AG10803 (cell line): ENCODE measurements at regions not wholly inside any gene's neighbourhood (a gene's known extent, or its start where the extent isn't known, plus 50 kb on each side); places are given as distances from the start of the nearest gene placed in this dataset.

Experiments
- DNase-seq: peaks from one replicate; pipeline ENCODE4 v3.0.0; 2010; ENCODE audit warnings: low read depth
- H3K4me3 ChIP-seq: 2 replicates; pipeline ENCODE4 v1.5.1; 2011; ENCODE audit warnings: mild to moderate bottlenecking, low read length, control low read depth
- CTCF ChIP-seq: conservative IDR thresholded peaks from 2 replicates; pipeline ENCODE4 v1.5.1; 2011; ENCODE audit warnings: mild to moderate bottlenecking, low read length, control low read depth, inconsistent platforms

GRCh38 chr19:28827382-28827781 is 385.6 kb downstream of the UQCRFS1 start:
- no peak for TF ChIP-seq CTCF
- no peak for DNase-seq
- H3K4me3 ChIP-seq, result no peak overlapping the region

- H3K4me3 ChIP-seq, result no peak overlapping the region
- TF ChIP-seq CTCF, result no peak
- DNase-seq, result no peak
Observed at GRCh38 chr19:28823338-28823961, 389.5 kb downstream of the UQCRFS1 start.

- TF ChIP-seq CTCF, result no peak
Observed at GRCh38 chr19:28820289-28820688, 392.7 kb downstream of the UQCRFS1 start.

GRCh38 chr19:28815257-28815656 is 397.7 kb downstream of the UQCRFS1 start:
- H3K4me3 ChIP-seq, result no peak overlapping the region
- DNase-seq, result no peak
- no peak for TF ChIP-seq CTCF

More at GRCh38 chr19:28820289-28820688, 392.7 kb downstream of the UQCRFS1 start:
- H3K4me3 ChIP-seq, result no peak overlapping the region
- DNase-seq, result no peak

GRCh38 chr19:28794301-28794700 is 418.6 kb downstream of the UQCRFS1 start:
- no peak overlapping the region for H3K4me3 ChIP-seq
- no peak for TF ChIP-seq CTCF
- DNase-seq, result no peak

- no peak for TF ChIP-seq CTCF
- H3K4me3 ChIP-seq, result peak overlapping the region; percentile 5; the same call in 1 of the 2 replicates
Observed at GRCh38 chr19:28793391-28794168, 419.4 kb downstream of the UQCRFS1 start.

GRCh38 chr19:28785971-28786370 is 427.0 kb downstream of the UQCRFS1 start:
- DNase-seq, result no peak
- TF ChIP-seq CTCF, result no peak
- no peak overlapping the region for H3K4me3 ChIP-seq

More at GRCh38 chr19:28793391-28794168, 419.4 kb downstream of the UQCRFS1 start:
- DNase-seq, result no peak
